Activated CD4-positive, alpha-beta memory T cell treated with anti-CD3 and anti-CD28 coated beads for 36 hours (primary cell): ENCODE measurements at regions not wholly inside any gene's neighbourhood (a gene's known extent, or its start where the extent isn't known, plus 50 kb on each side); places are given as distances from the start of the nearest gene placed in this dataset.

Source experiments
- CTCF ChIA-PET: fragments of 350-600 bp; sonication (Branson Sonifier 250); formaldehyde crosslinking; loops from one replicate; lab custom pipeline; 2021; ENCODE audit warnings: antibody characterized with exemption, inconsistent platforms; lab: Charles Lee
- POLR2A ChIA-PET: fragments of 350-600 bp; sonication (Branson Sonifier 250); formaldehyde crosslinking; loops from one replicate; lab custom pipeline; 2021; ENCODE audit warnings: antibody characterized with exemption; lab: Charles Lee
- DNase-seq: peaks from one replicate; pipeline ENCODE4 v3.0.0-alpha.2; 2020
- H3K27ac Mint-ChIP-seq: one replicate; pipeline ENCODE4 v1.8.0; 2021; ENCODE audit warnings: mixed read lengths
- H3K27me3 Mint-ChIP-seq: one replicate; pipeline ENCODE4 v1.8.0; 2021; ENCODE audit warnings: mixed read lengths
- H3K36me3 Mint-ChIP-seq: one replicate; pipeline ENCODE4 v1.8.0; 2021; ENCODE audit warnings: mixed read lengths
- H3K4me1 Mint-ChIP-seq: one replicate; pipeline ENCODE4 v1.8.0; 2021; ENCODE audit warnings: low read depth, mixed read lengths
- H3K4me3 Mint-ChIP-seq: one replicate; pipeline ENCODE4 v1.8.0; 2021; ENCODE audit warnings: mild to moderate bottlenecking, mixed read lengths
- H3K9me3 Mint-ChIP-seq: one replicate; pipeline ENCODE4 v1.8.0; 2021; ENCODE audit warnings: mixed read lengths
- intact Hi-C: fragments of 100-400 bp; cut with micrococcal nuclease; formaldehyde crosslinking; loops from one replicate; pipeline ENCODE4 v1.15.1; 2023

DNA sequence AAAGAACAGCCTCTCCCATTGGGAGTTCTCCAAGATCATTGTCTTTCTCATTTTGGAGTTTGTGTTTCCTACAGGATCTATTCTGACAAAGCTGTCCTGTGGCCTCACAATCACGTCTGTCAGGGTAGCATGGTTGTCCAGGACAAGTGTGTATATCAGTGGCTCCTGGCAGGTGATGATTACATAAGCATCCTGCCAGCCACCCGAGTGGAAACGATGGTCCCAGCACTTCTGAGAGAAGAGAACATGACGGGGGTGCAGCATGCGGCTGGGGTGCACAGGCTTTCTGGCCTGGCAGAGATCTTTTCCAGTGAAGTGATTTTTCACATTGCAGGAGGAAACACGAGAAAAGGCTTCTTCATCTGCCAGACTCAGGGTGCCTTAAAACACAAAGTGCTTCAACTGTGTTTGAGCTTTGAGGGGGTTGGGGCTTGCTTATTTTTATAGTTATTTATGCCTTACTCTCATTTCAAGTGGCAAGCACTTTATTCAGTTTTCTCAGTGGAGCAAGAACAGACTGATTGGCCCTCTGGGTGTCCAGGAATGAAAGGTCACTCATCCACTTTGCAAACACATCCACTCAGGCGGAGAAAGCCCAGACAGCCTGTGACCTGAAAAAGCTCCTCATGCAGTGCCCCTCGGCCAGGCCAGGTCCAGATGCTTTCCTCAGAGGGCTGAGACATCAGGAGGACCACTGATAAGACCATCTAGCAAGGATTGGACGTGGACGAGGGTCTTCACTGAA, 186.0 kb downstream of the DUSP10 start:
- DNase-seq = no peak
- H3K27me3 Mint-ChIP-seq = peaks cover 1% of the 10 kb centered on the region
- no peak overlapping the region for H3K27ac Mint-ChIP-seq
- H3K4me1 Mint-ChIP-seq = no peaks in the 10 kb centered on the region
- no peak overlapping the region for H3K4me3 Mint-ChIP-seq
- H3K9me3 Mint-ChIP-seq = no peaks in the 10 kb centered on the region
- CTCF ChIA-PET = interaction anchor here (1.0 kb wide), 2 partner anchors 15 to 185 kb away, joined by 3 read pairs; no protein-coding TSS in a partner anchor
- no peaks in the 10 kb centered on the region for H3K36me3 Mint-ChIP-seq
- intact Hi-C loops = no loop called here
- POLR2A ChIA-PET = no interaction called here

DNA sequence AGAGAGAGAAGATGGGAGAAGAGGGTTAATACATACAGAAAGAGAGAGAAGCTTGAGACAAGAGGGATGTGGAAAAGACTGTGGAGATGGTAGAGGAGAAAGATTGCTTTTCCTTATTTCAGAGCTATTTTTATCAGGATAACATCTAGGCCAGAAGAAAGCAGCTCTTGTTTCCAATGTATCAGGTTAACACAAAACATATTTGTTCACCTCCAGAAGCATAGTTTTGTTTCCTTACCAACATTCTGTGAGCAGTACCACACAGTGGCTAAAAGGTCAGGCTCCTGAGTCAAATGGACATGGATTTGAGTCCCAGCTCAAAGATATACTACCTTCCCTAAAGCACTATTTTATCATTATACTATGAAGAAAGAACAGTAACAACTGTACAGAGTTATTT, 185.5 kb downstream of the DUSP10 start:
- Mint-ChIP-seq H3K27ac (no peak overlapping the region), H3K36me3 (no peaks in the 10 kb centered on the region), H3K4me3 (no peak overlapping the region), H3K9me3 (no peaks in the 10 kb centered on the region), H3K4me1 (no peaks in the 10 kb centered on the region), H3K27me3 (peaks cover 1% of the 10 kb centered on the region)
- ChIA-PET POLR2A (no interaction called here), CTCF (interaction anchor here (1.0 kb wide), 2 partner anchors 14 to 185 kb away, joined by 3 read pairs; no protein-coding TSS in a partner anchor)
- intact Hi-C loops = no loop called here
- DNase-seq = no peak

- DNase-seq = no peak
- Mint-ChIP-seq H3K9me3 (no peaks in the 10 kb centered on the region), H3K4me1 (no peaks in the 10 kb centered on the region), H3K36me3 (no peaks in the 10 kb centered on the region), H3K27ac (no peak overlapping the region), H3K4me3 (no peak overlapping the region), H3K27me3 (peaks cover 1% of the 10 kb centered on the region)
- CTCF ChIA-PET = interaction anchor here (1.0 kb wide), 1 partner anchor 184 kb away, joined by 3 read pairs; no protein-coding TSS in a partner anchor
- intact Hi-C loops = no loop called here
- POLR2A ChIA-PET = no interaction called here
Measured at GRCh38 chr1:221557013-221557412, 184.9 kb downstream of the DUSP10 start.

- Mint-ChIP-seq H3K36me3 (no peaks in the 10 kb centered on the region), H3K9me3 (no peaks in the 10 kb centered on the region), H3K27me3 (peaks cover 1% of the 10 kb centered on the region), H3K4me1 (no peaks in the 10 kb centered on the region), H3K4me3 (no peak overlapping the region), H3K27ac (no peak overlapping the region)
- CTCF ChIA-PET = no interaction called here
- intact Hi-C loops = no loop called here
- no peak for DNase-seq
- POLR2A ChIA-PET = no interaction called here
Measured at GRCh38 chr1:221558396-221558795, 183.5 kb downstream of the DUSP10 start.

GRCh38 chr1:221559911-221560310, 182.0 kb downstream of the DUSP10 start:
- Mint-ChIP-seq H3K36me3 (no peaks in the 10 kb centered on the region), H3K27me3 (peaks cover 1% of the 10 kb centered on the region), H3K27ac (no peak overlapping the region), H3K4me3 (no peak overlapping the region), H3K9me3 (no peaks in the 10 kb centered on the region), H3K4me1 (no peaks in the 10 kb centered on the region)
- intact Hi-C loops = no loop called here
- ChIA-PET CTCF (no interaction called here), POLR2A (no interaction called here)
- DNase-seq = no peak

- Mint-ChIP-seq H3K4me3 (no peak overlapping the region), H3K4me1 (no peaks in the 10 kb centered on the region), H3K36me3 (no peaks in the 10 kb centered on the region), H3K9me3 (no peaks in the 10 kb centered on the region), H3K27ac (no peak overlapping the region), H3K27me3 (peaks cover 1% of the 10 kb centered on the region)
- intact Hi-C loops = no loop called here
- ChIA-PET CTCF (no interaction called here), POLR2A (no interaction called here)
- no peak for DNase-seq
Measured at GRCh38 chr1:221562542-221563475, 179.1 kb downstream of the DUSP10 start.

DNA sequence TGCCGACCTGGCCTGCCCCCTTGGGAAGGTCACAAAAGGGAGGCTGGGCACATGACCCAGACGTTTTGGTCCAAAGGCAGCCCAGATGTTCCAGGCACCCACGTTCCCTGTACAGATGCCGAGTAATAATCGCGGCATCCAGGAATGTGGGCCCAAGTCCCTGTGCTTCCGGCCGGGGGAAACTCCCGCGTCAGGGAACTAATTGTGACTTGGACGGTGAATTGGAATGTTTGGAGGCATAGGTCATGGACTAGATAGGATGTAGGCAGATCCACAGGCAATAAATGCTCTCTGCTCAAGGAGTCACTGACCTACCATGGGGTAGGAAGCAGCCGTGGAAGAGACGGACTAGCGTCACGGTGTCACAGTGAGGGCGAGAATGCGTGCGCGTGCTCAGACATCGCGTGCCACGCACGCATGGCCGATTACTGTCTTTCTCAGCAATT, 178.4 kb downstream of the DUSP10 start:
- intact Hi-C loops = no loop called here
- peaks cover 1% of the 10 kb centered on the region for H3K27me3 Mint-ChIP-seq
- no peak for DNase-seq
- CTCF ChIA-PET = no interaction called here
- POLR2A ChIA-PET = no interaction called here
- H3K9me3 Mint-ChIP-seq = no peaks in the 10 kb centered on the region
- no peaks in the 10 kb centered on the region for H3K36me3 Mint-ChIP-seq
- no peak overlapping the region for H3K4me3 Mint-ChIP-seq
- H3K27ac Mint-ChIP-seq = no peak overlapping the region
- no peaks in the 10 kb centered on the region for H3K4me1 Mint-ChIP-seq

DNA sequence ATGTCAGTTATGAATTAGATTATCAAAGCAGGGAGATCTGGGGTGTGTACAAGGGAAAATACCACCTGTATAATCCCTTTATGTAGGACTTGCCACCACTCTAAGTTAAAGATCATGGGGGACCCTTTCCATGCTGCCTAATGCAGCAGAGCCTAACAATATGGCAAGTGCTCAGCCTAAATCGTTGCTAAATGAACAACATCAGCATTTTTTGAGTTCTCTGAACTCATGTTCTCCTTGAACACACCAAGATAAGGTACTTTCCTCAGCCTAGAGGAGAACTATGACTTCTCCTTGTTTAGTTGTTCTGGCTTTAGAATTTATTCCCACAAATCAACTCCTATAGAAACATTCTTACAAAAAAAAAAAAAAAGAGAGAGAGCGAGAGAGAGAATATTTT, 177.0 kb downstream of the DUSP10 start:
- ChIA-PET POLR2A (no interaction called here), CTCF (no interaction called here)
- H3K27ac Mint-ChIP-seq = no peak overlapping the region
- H3K36me3 Mint-ChIP-seq = no peaks in the 10 kb centered on the region
- H3K4me3 Mint-ChIP-seq = no peak overlapping the region
- no peak for DNase-seq
- intact Hi-C loops = no loop called here
- no peaks in the 10 kb centered on the region for H3K9me3 Mint-ChIP-seq
- H3K4me1 Mint-ChIP-seq = no peaks in the 10 kb centered on the region
- peaks cover 1% of the 10 kb centered on the region for H3K27me3 Mint-ChIP-seq

DNA sequence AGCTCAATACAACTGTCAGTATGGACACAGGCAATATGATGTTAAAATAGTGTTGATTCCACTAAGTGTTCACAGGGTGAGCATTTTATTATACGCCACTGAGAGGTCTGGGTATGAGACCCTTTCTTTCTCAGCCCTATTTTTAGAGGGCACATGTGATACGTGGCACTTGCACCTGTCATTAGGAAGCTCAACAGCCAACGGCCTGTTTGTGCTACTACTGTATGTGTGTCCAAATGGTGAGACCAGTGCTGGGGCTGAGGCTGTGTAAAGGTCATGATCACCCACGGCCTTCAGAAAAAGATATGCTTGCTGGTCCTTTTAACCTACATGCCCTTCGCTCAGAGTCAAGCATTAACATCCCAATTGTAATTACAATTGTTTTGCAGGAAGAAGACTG, 176.2 kb downstream of the DUSP10 start:
- intact Hi-C loops = no loop called here
- CTCF ChIA-PET = no interaction called here
- no peaks in the 10 kb centered on the region for H3K9me3 Mint-ChIP-seq
- H3K27me3 Mint-ChIP-seq = peaks cover under 1% of the 10 kb centered on the region
- no peak overlapping the region for H3K4me3 Mint-ChIP-seq
- POLR2A ChIA-PET = no interaction called here
- H3K4me1 Mint-ChIP-seq = no peaks in the 10 kb centered on the region
- DNase-seq = no peak
- no peak overlapping the region for H3K27ac Mint-ChIP-seq
- H3K36me3 Mint-ChIP-seq = no peaks in the 10 kb centered on the region

- H3K4me3 Mint-ChIP-seq = no peak overlapping the region
- DNase-seq = no peak
- H3K4me1 Mint-ChIP-seq = no peaks in the 10 kb centered on the region
- H3K9me3 Mint-ChIP-seq = no peaks in the 10 kb centered on the region
- intact Hi-C loops = no loop called here
- H3K27me3 Mint-ChIP-seq = no peaks in the 10 kb centered on the region
- CTCF ChIA-PET = no interaction called here
- no peak overlapping the region for H3K27ac Mint-ChIP-seq
- H3K36me3 Mint-ChIP-seq = no peaks in the 10 kb centered on the region
- POLR2A ChIA-PET = no interaction called here
Measured at GRCh38 chr1:221567859-221568507, 173.9 kb downstream of the DUSP10 start.

DNA sequence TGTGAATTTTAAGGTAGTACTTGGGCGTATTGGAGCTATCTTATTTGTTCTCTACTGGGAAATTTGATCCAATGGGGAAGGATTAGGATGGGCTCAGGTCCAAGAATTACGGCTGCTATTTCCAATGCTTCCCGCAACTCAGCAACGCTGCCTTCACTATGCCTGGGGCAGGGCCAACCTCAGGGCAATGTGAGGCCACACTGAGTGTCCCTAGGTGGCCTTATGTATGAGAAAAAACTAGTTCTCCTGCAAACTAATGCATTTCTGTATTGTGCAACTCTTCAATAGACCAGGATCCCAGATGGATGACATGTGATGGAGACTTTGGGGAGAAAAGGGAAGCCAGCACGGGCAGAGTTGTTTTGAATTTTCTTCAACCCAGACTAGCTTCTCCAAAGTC, 168.1 kb downstream of the DUSP10 start:
- Mint-ChIP-seq H3K27ac (no peak overlapping the region), H3K27me3 (no peaks in the 10 kb centered on the region), H3K4me3 (no peak overlapping the region), H3K36me3 (no peaks in the 10 kb centered on the region), H3K4me1 (no peaks in the 10 kb centered on the region), H3K9me3 (no peaks in the 10 kb centered on the region)
- intact Hi-C loops = no loop called here
- ChIA-PET POLR2A (no interaction called here), CTCF (no interaction called here)
- DNase-seq = no peak

- H3K27me3 Mint-ChIP-seq = no peaks in the 10 kb centered on the region
- POLR2A ChIA-PET = no interaction called here
Measured at GRCh38 chr1:221574529-221574928, 167.4 kb downstream of the DUSP10 start.

More at GRCh38 chr1:221574529-221574928, 167.4 kb downstream of the DUSP10 start:
- H3K9me3 Mint-ChIP-seq = no peaks in the 10 kb centered on the region
- DNase-seq = no peak
- H3K4me1 Mint-ChIP-seq = no peaks in the 10 kb centered on the region
- CTCF ChIA-PET = no interaction called here
- no peak overlapping the region for H3K4me3 Mint-ChIP-seq
- no peak overlapping the region for H3K27ac Mint-ChIP-seq
- H3K36me3 Mint-ChIP-seq = no peaks in the 10 kb centered on the region
- intact Hi-C loops = no loop called here
